H9 (cell line): ENCODE measurements at regions not wholly inside any gene's neighbourhood (a gene's known extent, or its start where the extent isn't known, plus 50 kb on each side); places are given as distances from the start of the nearest gene placed in this dataset.

Experiments used
- DNase-seq: peaks from one replicate; pipeline ENCODE4 v3.0.0-alpha.2; 2017
- H2AFZ ChIP-seq: one replicate; pipeline ENCODE4 v1.6.1; 2013; ENCODE audit warnings: mild to moderate bottlenecking, low read length, control low read depth, moderate library complexity
- H2AK5ac ChIP-seq: 2 replicates; pipeline ENCODE4 v1.6.1; 2013; ENCODE audit warnings: low read length, control low read depth, mixed read lengths; ENCODE audit not compliant: insufficient read length
- H2BK120ac ChIP-seq: one replicate; pipeline ENCODE4 v1.6.1; 2013; ENCODE audit warnings: low read depth, mild to moderate bottlenecking, low read length, control low read depth, inconsistent platforms; ENCODE audit not compliant: poor library complexity, severe bottlenecking
- H2BK12ac ChIP-seq: 2 replicates; pipeline ENCODE4 v1.6.1; 2013; ENCODE audit warnings: low read length, control low read depth, mixed read lengths, low read depth; ENCODE audit not compliant: insufficient read length
- H2BK15ac ChIP-seq: 2 replicates; pipeline ENCODE4 v1.6.1; 2013; ENCODE audit warnings: low read depth, low read length, control low read depth
- H2BK20ac ChIP-seq: one replicate; pipeline ENCODE4 v1.6.1; 2013; ENCODE audit warnings: low read depth, mild to moderate bottlenecking, low read length, control low read depth, inconsistent platforms; ENCODE audit not compliant: poor library complexity, severe bottlenecking
- H2BK5ac ChIP-seq: 2 replicates; pipeline ENCODE4 v1.6.1; 2013; ENCODE audit warnings: low read length, control low read depth, mixed read lengths; ENCODE audit not compliant: insufficient read length
- H3K14ac ChIP-seq: 2 replicates; pipeline ENCODE4 v1.6.1; 2013; ENCODE audit warnings: low read length, control low read depth; ENCODE audit not compliant: insufficient read depth
- H3K18ac ChIP-seq: 2 replicates; pipeline ENCODE4 v1.6.1; 2013; ENCODE audit warnings: low read depth, mild to moderate bottlenecking, mixed read lengths, low read length, control low read depth; ENCODE audit not compliant: insufficient read length
- H3K23ac ChIP-seq: 2 replicates; pipeline ENCODE4 v1.6.1; 2013; ENCODE audit warnings: low read length, control low read depth, mixed read lengths, low read depth; ENCODE audit not compliant: insufficient read length
- H3K23me2 ChIP-seq: 2 replicates; pipeline ENCODE4 v1.6.1; 2013; ENCODE audit warnings: low read depth, mild to moderate bottlenecking, mixed read lengths, low read length, control low read depth; ENCODE audit not compliant: insufficient read length, poor library complexity, severe bottlenecking
- H3K27ac ChIP-seq: 2 replicates; pipeline ENCODE4 v1.5.1; 2013; ENCODE audit warnings: low read length, control low read depth, mixed read lengths, low read depth; ENCODE audit not compliant: insufficient read length
- H3K27me3 ChIP-seq: 2 replicates; pipeline ENCODE4 v1.6.1; 2013; ENCODE audit warnings: low read length, control low read depth, inconsistent platforms; ENCODE audit not compliant: insufficient read depth
- H3K4ac ChIP-seq: 2 replicates; pipeline ENCODE4 v1.6.1; 2013; ENCODE audit warnings: low read depth, mild to moderate bottlenecking, control low read depth, inconsistent platforms, low read length, moderate library complexity
- H3K4me1 ChIP-seq: 2 replicates; pipeline ENCODE4 v1.6.1; 2013; ENCODE audit warnings: low read length, control low read depth, inconsistent platforms; ENCODE audit not compliant: insufficient read depth
- H3K4me2 ChIP-seq: 2 replicates; pipeline ENCODE4 v1.6.1; 2013; ENCODE audit warnings: low read length, control low read depth, mixed read lengths; ENCODE audit not compliant: insufficient read length, insufficient read depth
- H3K56ac ChIP-seq: 2 replicates; pipeline ENCODE4 v1.6.1; 2013; ENCODE audit warnings: low read depth, mild to moderate bottlenecking, mixed read lengths, low read length, control low read depth; ENCODE audit not compliant: insufficient read length
- H3K79me1 ChIP-seq: 2 replicates; pipeline ENCODE4 v1.6.1; 2013; ENCODE audit warnings: low read depth, mild to moderate bottlenecking, moderate library complexity, low read length, control low read depth, inconsistent platforms; ENCODE audit not compliant: insufficient read depth, poor library complexity, severe bottlenecking
- H3K79me2 ChIP-seq: 2 replicates; pipeline ENCODE4 v1.6.1; 2013; ENCODE audit warnings: low read length, control low read depth, inconsistent platforms; ENCODE audit not compliant: insufficient read depth
- H3K9ac ChIP-seq: 2 replicates; pipeline ENCODE4 v1.6.1; 2013; ENCODE audit warnings: low read length, control low read depth, mixed read lengths; ENCODE audit not compliant: insufficient read length; ENCODE audit errors: extremely low read depth
- H3K9me3 ChIP-seq: one replicate; pipeline ENCODE4 v1.6.1; 2013; ENCODE audit warnings: low read depth, low read length, inconsistent platforms; ENCODE audit not compliant: control insufficient read depth
- H3T11ph ChIP-seq: one replicate; pipeline ENCODE4 v1.6.1; 2013; ENCODE audit warnings: mild to moderate bottlenecking, low read length, control low read depth, inconsistent platforms
- H4K20me1 ChIP-seq: one replicate; pipeline ENCODE4 v1.6.1; 2013; ENCODE audit not compliant: control insufficient read depth, insufficient read length, insufficient read depth
- H4K5ac ChIP-seq: 2 replicates; pipeline ENCODE4 v1.6.1; 2013; ENCODE audit warnings: low read depth, mild to moderate bottlenecking, mixed read lengths, low read length, control low read depth; ENCODE audit not compliant: insufficient read length
- H4K8ac ChIP-seq: replicated peaks from 2 replicates; pipeline ENCODE4 v1.6.1; 2013; ENCODE audit warnings: low read length, control low read depth, mixed read lengths, low read depth; ENCODE audit not compliant: insufficient read length
- H4K91ac ChIP-seq: 2 replicates; pipeline ENCODE4 v1.6.1; 2013; ENCODE audit warnings: low read depth, mild to moderate bottlenecking, moderate library complexity, mixed read lengths, low read length, control low read depth; ENCODE audit not compliant: insufficient read length
- H3K27ac Mint-ChIP-seq, 3 experiments: 2 replicates in 2 of 3; 3 replicates in 1 of 3; pipeline ENCODE4 v1.8.0; 2020 to 2021; ENCODE audit warnings: mixed read lengths in 3 of 3, mild to moderate bottlenecking in 1 of 3, moderate library complexity in 1 of 3
- H3K27me3 Mint-ChIP-seq: 2 replicates; pipeline ENCODE4 v1.8.0; 2021; ENCODE audit warnings: low read depth, mild to moderate bottlenecking, moderate library complexity, mixed read lengths
- H3K36me3 Mint-ChIP-seq, 3 experiments: 2 replicates in 2 of 3; 3 replicates in 1 of 3; pipeline ENCODE4 v1.8.0; 2020 to 2021; ENCODE audit warnings: low read depth in 3 of 3, mixed read lengths in 3 of 3; ENCODE audit not compliant: insufficient read depth in 1 of 3
- H3K4me1 Mint-ChIP-seq, 2 experiments: 2 replicates each; pipeline ENCODE4 v1.8.0; 2020; ENCODE audit warnings: mixed read lengths in 2 of 2
- H3K4me3 Mint-ChIP-seq, 2 experiments: 2 replicates in 1 of 2; 3 replicates in 1 of 2; pipeline ENCODE4 v1.8.0; 2020 to 2021; ENCODE audit warnings: mild to moderate bottlenecking in 2 of 2, mixed read lengths in 2 of 2, moderate library complexity in 1 of 2
- H3K9me3 Mint-ChIP-seq, 2 experiments: 2 replicates in 1 of 2; 3 replicates in 1 of 2; pipeline ENCODE4 v1.8.0; 2020; ENCODE audit warnings: mild to moderate bottlenecking in 2 of 2, mixed read lengths in 2 of 2, moderate library complexity in 1 of 2
- WGBS: extraction: QIAGEN DNeasy Blood & Tissue Kit; methylation state at CpG from one replicate; pipeline ENCODE4 v1.1.7; 2013; ENCODE audit warnings: missing lambda C conversion rate, low lambda C conversion rate, mixed read lengths; ENCODE audit not compliant: insufficient read length; ENCODE audit errors: extremely low coverage; 5-methylcytosine and 5-hydroxymethylcytosine counted together
- TF ChIP-seq, protein P1 (sequence below): fragments of 200-600 bp; sonication (generic); conservative IDR thresholded peaks from 3 replicates; pipeline ENCODE4 v1.8.0; 2021; ENCODE audit warnings: antibody characterized with exemption, mild to moderate bottlenecking

DNA sequence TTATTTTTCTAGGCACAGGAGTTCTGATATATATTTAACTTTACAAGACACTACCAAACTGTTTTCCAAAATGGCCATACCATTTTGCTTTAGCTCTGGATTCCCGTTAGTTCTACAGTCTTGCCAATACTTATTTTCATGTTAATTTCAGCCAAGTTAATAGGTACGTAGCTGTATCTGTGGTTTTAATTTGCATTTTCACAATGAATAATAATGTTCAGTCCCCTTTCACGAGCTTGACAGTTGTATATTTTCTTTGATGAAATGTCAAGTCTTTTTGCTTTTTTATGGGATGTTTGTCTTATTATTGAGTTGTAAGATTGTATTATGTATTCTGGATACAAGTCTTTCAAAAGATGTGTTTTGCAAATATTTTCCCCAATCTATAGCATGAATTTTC, 50.6 kb upstream of the GALNT5 start:
- TF ChIP-seq, protein P1, sequence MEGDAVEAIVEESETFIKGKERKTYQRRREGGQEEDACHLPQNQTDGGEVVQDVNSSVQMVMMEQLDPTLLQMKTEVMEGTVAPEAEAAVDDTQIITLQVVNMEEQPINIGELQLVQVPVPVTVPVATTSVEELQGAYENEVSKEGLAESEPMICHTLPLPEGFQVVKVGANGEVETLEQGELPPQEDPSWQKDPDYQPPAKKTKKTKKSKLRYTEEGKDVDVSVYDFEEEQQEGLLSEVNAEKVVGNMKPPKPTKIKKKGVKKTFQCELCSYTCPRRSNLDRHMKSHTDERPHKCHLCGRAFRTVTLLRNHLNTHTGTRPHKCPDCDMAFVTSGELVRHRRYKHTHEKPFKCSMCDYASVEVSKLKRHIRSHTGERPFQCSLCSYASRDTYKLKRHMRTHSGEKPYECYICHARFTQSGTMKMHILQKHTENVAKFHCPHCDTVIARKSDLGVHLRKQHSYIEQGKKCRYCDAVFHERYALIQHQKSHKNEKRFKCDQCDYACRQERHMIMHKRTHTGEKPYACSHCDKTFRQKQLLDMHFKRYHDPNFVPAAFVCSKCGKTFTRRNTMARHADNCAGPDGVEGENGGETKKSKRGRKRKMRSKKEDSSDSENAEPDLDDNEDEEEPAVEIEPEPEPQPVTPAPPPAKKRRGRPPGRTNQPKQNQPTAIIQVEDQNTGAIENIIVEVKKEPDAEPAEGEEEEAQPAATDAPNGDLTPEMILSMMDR: no peak
- no peak overlapping the region for H3K27ac Mint-ChIP-seq
- WGBS: no CpG with 5 or more reads among the region's 3 CpGs

More for the DNA sequence above, 50.6 kb upstream of the GALNT5 start:
- H2AK5ac ChIP-seq: no peak overlapping the region
- no peaks in the 10 kb centered on the region for H3K79me1 ChIP-seq
- no peaks in the 10 kb centered on the region for H3K4me1 ChIP-seq
- DNase-seq: no peak
- H3K23ac ChIP-seq: no peak overlapping the region
- Mint-ChIP-seq H3K36me3 (no peaks in the 10 kb centered on the region), H3K27me3 (no peaks in the 10 kb centered on the region), H3K4me3 (no peak overlapping the region), H3K9me3 (no peaks in the 10 kb centered on the region; a peak in 1 of 5 replicates), H3K4me1 (peaks cover 6 to 10% of the 10 kb centered on the region in 2 experiments)
- H3K27me3 ChIP-seq: no peaks in the 10 kb centered on the region
- H2BK120ac ChIP-seq: no peak overlapping the region
- no peaks in the 10 kb centered on the region for H4K20me1 ChIP-seq
- no peak overlapping the region for H3K4ac ChIP-seq
- no peak overlapping the region for H3K27ac ChIP-seq
- no peak overlapping the region for H3K9ac ChIP-seq
- no peak overlapping the region for H2BK15ac ChIP-seq
- no peaks in the 10 kb centered on the region for H3K79me2 ChIP-seq
- no peaks in the 10 kb centered on the region for H3K9me3 ChIP-seq
- H2AFZ ChIP-seq: no peak overlapping the region
- H2BK5ac ChIP-seq: no peak overlapping the region
- H2BK12ac ChIP-seq: no peak overlapping the region
- H2BK20ac ChIP-seq: no peak overlapping the region
- no peak overlapping the region for H3K56ac ChIP-seq
- H3T11ph ChIP-seq: no peak overlapping the region
- H3K14ac ChIP-seq: no peak overlapping the region
- H3K23me2 ChIP-seq: no peaks in the 10 kb centered on the region
- no peak overlapping the region for H3K4me2 ChIP-seq
- no peak overlapping the region for H4K91ac ChIP-seq
- H4K8ac ChIP-seq: no peak overlapping the region
- no peak overlapping the region for H4K5ac ChIP-seq
- H3K18ac ChIP-seq: no peak overlapping the region
